Keratinocyte (primary cell): ENCODE measurements at regions not wholly inside any gene's neighbourhood (a gene's known extent, or its start where the extent isn't known, plus 50 kb on each side); places are given as distances from the start of the nearest gene placed in this dataset.

ENCODE experiments used
- DNase-seq: peaks from one replicate; pipeline ENCODE4 v3.0.0-alpha.2; 2011; ENCODE audit warnings: low read depth, missing footprints, low spot score
- FAIRE-seq: peaks from 2 replicates; lab custom pipeline; 2011; peaks lifted over from hg19 to GRCh38; lab: Jason Lieb, UNC
- H2AFZ ChIP-seq: 2 replicates; pipeline ENCODE4 v1.6.0; 2012; ENCODE audit warnings: low read length, control low read depth, inconsistent platforms; ENCODE audit not compliant: control insufficient read depth
- H3K27ac ChIP-seq: 2 replicates; pipeline ENCODE4 v1.5.1; 2011; ENCODE audit warnings: low read length; ENCODE audit not compliant: control insufficient read depth, insufficient read depth
- H3K27me3 ChIP-seq: 3 replicates; pipeline ENCODE4 v1.6.0; 2011; ENCODE audit warnings: low read length; ENCODE audit not compliant: control insufficient read depth, insufficient read depth; ENCODE audit errors: extremely low read depth
- H3K36me3 ChIP-seq, 2 experiments: 2 replicates in 1 of 2; 3 replicates in 1 of 2; pipeline ENCODE4 v1.5.1; 2011; ENCODE audit warnings: low read length in 2 of 2, mild to moderate bottlenecking in 1 of 2; ENCODE audit not compliant: control insufficient read depth in 2 of 2, insufficient read depth in 2 of 2; ENCODE audit errors: extremely low read depth in 1 of 2
- H3K4me1 ChIP-seq: 3 replicates; pipeline ENCODE4 v1.5.1; 2011; ENCODE audit warnings: low read length; ENCODE audit not compliant: control insufficient read depth, insufficient read depth; ENCODE audit errors: extremely low read depth
- H3K4me2 ChIP-seq: 3 replicates; pipeline ENCODE4 v1.6.0; 2011; ENCODE audit warnings: low read depth, low read length; ENCODE audit not compliant: control insufficient read depth, insufficient read depth; ENCODE audit errors: extremely low read depth
- H3K4me3 ChIP-seq, 3 experiments: fragments of 200-600 bp in 1 of 3; sonication (generic) in 1 of 3; 2 replicates in 2 of 3; 3 replicates in 1 of 3; pipeline ENCODE4 v1.5.1; 2011 to 2016; ENCODE audit warnings: low read length in 3 of 3, mild to moderate bottlenecking in 3 of 3, control low read depth in 2 of 3, inconsistent platforms in 1 of 3, low read depth in 1 of 3, mixed read lengths in 1 of 3, mixed run types in 1 of 3, moderate library complexity in 1 of 3; ENCODE audit not compliant: control insufficient read depth in 2 of 3, insufficient read depth in 2 of 3; ENCODE audit errors: extremely low read depth in 1 of 3
- H3K79me2 ChIP-seq: 2 replicates; pipeline ENCODE4 v1.6.0; 2012; ENCODE audit warnings: low read length; ENCODE audit not compliant: control insufficient read depth, insufficient read depth
- H3K9ac ChIP-seq: 3 replicates; pipeline ENCODE4 v1.6.0; 2011; ENCODE audit warnings: low read length; ENCODE audit not compliant: control insufficient read depth, insufficient read depth; ENCODE audit errors: extremely low read depth
- H3K9me1 ChIP-seq: 3 replicates; pipeline ENCODE4 v1.6.0; 2011; ENCODE audit warnings: low read length; ENCODE audit not compliant: control insufficient read depth, insufficient read depth; ENCODE audit errors: extremely low read depth
- H3K9me3 ChIP-seq: 2 replicates; pipeline ENCODE4 v1.5.1; 2012; ENCODE audit warnings: low read depth, low read length; ENCODE audit not compliant: control insufficient read depth
- H4K20me1 ChIP-seq: 3 replicates; pipeline ENCODE4 v1.6.0; 2011; ENCODE audit warnings: low read length; ENCODE audit not compliant: control insufficient read depth, insufficient read depth; ENCODE audit errors: extremely low read depth
- EZH2 ChIP-seq: IDR thresholded peaks from one replicate; pipeline ENCODE4 v1.6.1; 2012; ENCODE audit warnings: inconsistent platforms, mild to moderate bottlenecking, low read length, moderate library complexity
- dilution Hi-C: fragments of 300-500 bp; cut with MboI; formaldehyde crosslinking; loops from one replicate; pipeline ENCODE4 v1.7.0; 2020; ENCODE audit warnings: low sequenced_read_pairs; ENCODE audit not compliant: extremely low pct_ligation_motif_present
- TF ChIP-seq, protein P1 (sequence below), 3 experiments: IDR thresholded peaks in 1 of 3; conservative IDR thresholded peaks in 1 of 3; optimal IDR thresholded peaks in 1 of 3; 2 replicates in 2 of 3; 3 replicates in 1 of 3; pipeline versions ENCODE3 to v1.5.1; 2011; ENCODE audit warnings: low read length in 3 of 3, mild to moderate bottlenecking in 3 of 3, moderate library complexity in 2 of 3, control low read depth in 1 of 3, inconsistent platforms in 1 of 3; ENCODE audit not compliant: insufficient read depth in 2 of 3; ENCODE audit errors: extremely low read depth in 1 of 3

DNA sequence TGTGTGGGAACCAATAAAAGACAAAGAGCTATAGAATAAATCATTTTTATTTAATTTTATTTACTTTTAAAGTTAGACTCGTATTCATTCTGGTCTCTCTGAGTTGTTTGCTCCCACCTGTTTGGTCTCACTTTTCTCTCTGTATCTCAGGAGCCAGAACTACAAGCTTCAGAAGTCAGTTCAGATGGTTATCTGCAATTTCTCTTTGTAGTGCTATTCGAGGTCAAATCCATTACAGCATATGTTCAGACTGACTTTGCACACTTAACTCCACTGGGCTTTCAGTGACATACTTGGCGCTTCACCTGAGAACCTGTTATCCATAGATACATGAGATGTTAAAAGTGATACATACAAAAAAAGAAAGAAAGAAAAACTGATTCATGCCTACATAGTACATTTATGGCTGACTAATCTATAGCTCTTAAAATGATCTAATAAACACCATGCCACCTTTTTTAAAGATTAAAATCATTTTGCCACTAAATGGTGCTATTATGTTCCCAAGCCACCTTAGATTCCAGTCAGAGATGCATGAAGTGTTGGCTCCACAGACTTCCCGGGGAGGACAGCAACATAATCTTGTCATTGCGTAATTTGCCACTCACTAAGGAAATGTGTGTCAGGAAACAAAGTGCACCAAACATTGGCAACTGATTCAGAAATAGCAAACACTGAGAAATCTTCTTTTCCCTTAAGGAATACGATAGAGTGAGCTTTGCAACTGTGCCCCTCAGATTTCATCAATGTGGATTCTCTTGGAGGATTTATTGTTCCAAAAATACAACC, 396.7 kb downstream of the HACE1 start:
- H3K36me3 ChIP-seq = no peaks in the 10 kb centered on the region
- no peaks in the 10 kb centered on the region for H3K9me1 ChIP-seq
- FAIRE-seq = no peak
- H3K79me2 ChIP-seq = no peaks in the 10 kb centered on the region
- no peak overlapping the region for H3K9ac ChIP-seq
- no peaks in the 10 kb centered on the region for H3K4me1 ChIP-seq
- H3K4me2 ChIP-seq = no peak overlapping the region
- TF ChIP-seq EZH2 = no peak
- TF ChIP-seq, protein P1, sequence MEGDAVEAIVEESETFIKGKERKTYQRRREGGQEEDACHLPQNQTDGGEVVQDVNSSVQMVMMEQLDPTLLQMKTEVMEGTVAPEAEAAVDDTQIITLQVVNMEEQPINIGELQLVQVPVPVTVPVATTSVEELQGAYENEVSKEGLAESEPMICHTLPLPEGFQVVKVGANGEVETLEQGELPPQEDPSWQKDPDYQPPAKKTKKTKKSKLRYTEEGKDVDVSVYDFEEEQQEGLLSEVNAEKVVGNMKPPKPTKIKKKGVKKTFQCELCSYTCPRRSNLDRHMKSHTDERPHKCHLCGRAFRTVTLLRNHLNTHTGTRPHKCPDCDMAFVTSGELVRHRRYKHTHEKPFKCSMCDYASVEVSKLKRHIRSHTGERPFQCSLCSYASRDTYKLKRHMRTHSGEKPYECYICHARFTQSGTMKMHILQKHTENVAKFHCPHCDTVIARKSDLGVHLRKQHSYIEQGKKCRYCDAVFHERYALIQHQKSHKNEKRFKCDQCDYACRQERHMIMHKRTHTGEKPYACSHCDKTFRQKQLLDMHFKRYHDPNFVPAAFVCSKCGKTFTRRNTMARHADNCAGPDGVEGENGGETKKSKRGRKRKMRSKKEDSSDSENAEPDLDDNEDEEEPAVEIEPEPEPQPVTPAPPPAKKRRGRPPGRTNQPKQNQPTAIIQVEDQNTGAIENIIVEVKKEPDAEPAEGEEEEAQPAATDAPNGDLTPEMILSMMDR (optimal IDR thresholded peaks at IDR 0.05 in 1 of 3, IDR thresholded peaks at IDR 0.05 in 1 of 3, conservative IDR thresholded peaks at IDR 0.05 in 1 of 3; ENCODE audit: extremely low read depth in 1 of 3, insufficient read depth in 2 of 3, low read length in 3 of 3) = no peak
- H3K4me3 ChIP-seq = no peak overlapping the region
- H3K27ac ChIP-seq = no peak overlapping the region
- no peak for DNase-seq
- dilution Hi-C loops = no loop called here
- no peak overlapping the region for H2AFZ ChIP-seq
- H3K27me3 ChIP-seq = no peaks in the 10 kb centered on the region
- no peaks in the 10 kb centered on the region for H3K9me3 ChIP-seq
- no peaks in the 10 kb centered on the region for H4K20me1 ChIP-seq

DNA sequence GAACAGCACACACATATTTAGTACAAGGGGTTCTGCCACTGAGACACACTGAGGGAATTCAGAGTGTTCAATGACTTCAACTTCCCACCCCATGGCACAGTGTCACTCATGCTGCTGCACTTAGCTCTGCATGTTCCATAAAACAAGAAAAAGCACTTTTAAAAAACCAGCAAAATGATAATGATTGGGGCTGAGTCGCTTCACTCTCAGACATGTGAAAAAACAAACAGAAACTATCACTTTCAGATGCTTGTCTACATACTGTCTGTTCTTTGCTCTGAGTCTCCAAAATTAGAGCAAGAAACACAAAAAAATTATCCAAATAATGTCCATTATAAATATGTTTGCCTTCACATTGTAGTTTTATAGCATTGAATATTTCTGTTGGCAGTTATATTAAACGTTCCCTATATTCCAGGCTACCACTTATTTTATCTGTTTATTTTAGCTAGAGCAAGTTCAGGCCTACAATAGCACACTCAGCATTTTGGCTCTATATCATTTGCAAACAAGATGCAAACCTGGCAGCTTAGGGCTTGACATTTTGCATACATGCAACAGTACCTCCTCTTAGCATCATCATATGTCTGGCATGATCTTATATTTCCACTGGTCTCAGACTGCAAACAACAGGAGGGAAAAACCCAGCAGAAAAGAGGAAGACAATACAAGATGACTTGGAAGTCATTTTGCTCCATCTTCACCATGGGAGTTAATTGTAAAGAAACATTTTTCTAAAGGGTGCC, 398.8 kb downstream of the HACE1 start:
- Histone ChIP-seq H3K4me2 (no peak overlapping the region), H3K9me3 (no peaks in the 10 kb centered on the region), H3K9ac (no peak overlapping the region), H3K27ac (no peak overlapping the region), H3K36me3 (no peaks in the 10 kb centered on the region), H3K27me3 (no peaks in the 10 kb centered on the region), H2AFZ (no peak overlapping the region), H3K4me1 (no peaks in the 10 kb centered on the region), H3K4me3 (no peak overlapping the region), H4K20me1 (no peaks in the 10 kb centered on the region), H3K9me1 (no peaks in the 10 kb centered on the region), H3K79me2 (no peaks in the 10 kb centered on the region)
- no peak for TF ChIP-seq EZH2
- TF ChIP-seq, protein P1 (optimal IDR thresholded peaks at IDR 0.05 in 1 of 3, IDR thresholded peaks at IDR 0.05 in 1 of 3, conservative IDR thresholded peaks at IDR 0.05 in 1 of 3; ENCODE audit: extremely low read depth in 1 of 3, insufficient read depth in 2 of 3, low read length in 3 of 3) = no peak
- dilution Hi-C loops = no loop called here
- DNase-seq = no peak
- no peak for FAIRE-seq
